IMR-90 (cell line): ENCODE measurements at regions not wholly inside any gene's neighbourhood (a gene's known extent, or its start where the extent isn't known, plus 50 kb on each side); places are given as distances from the start of the nearest gene placed in this dataset.

Source experiments
- ATAC-seq: fragments of 200-7000 bp; cut with Tn5 transposase; 2 replicates; pipeline ENCODE4 v1.9.1; 2020; ENCODE audit warnings: low read depth, mild to moderate bottlenecking, moderate library complexity
- BruUV-seq: library from RNA; stranded (reverse); fragments of 400-500 nt; replicated peaks from 2 replicates; lab custom pipeline; 2021; lab: Mats Ljungman, UMichigan
- CTCF ChIA-PET: fragments of 300-600 bp; formaldehyde crosslinking; extraction: SDS; loops from one replicate; lab custom pipeline; 2021; ENCODE audit warnings: antibody characterized with exemption; lab: Yijun Ruan, JAX
- POLR2A ChIA-PET: fragments of 300-600 bp; sonication (Branson Sonifier 250); formaldehyde crosslinking; loops from one replicate; lab custom pipeline; 2022; ENCODE audit warnings: antibody characterized with exemption; ENCODE audit not compliant: unreplicated experiment; lab: Charles Lee
- DNase-seq: peaks from one replicate; pipeline ENCODE4 v3.0.0; 2013
- H2AFZ ChIP-seq: replicated peaks from 2 replicates; pipeline ENCODE3; 2013; ENCODE audit warnings: low read length, mild to moderate bottlenecking; ENCODE audit not compliant: poor library complexity
- H2AK5ac ChIP-seq: 2 replicates; pipeline ENCODE4 v1.6.1; 2013; ENCODE audit warnings: low read depth, low read length, inconsistent platforms
- H2AK9ac ChIP-seq: replicated peaks from 2 replicates; pipeline ENCODE3; 2013; ENCODE audit warnings: mild to moderate bottlenecking, low read depth, low read length, moderate library complexity; ENCODE audit not compliant: poor library complexity
- H2BK120ac ChIP-seq: 2 replicates; pipeline ENCODE4 v1.6.1; 2013; ENCODE audit warnings: low read depth, low read length, inconsistent platforms
- H2BK15ac ChIP-seq: 3 replicates; pipeline ENCODE4 v1.6.1; 2013; ENCODE audit warnings: low read depth, low read length, inconsistent platforms
- H2BK20ac ChIP-seq: 2 replicates; pipeline ENCODE4 v1.6.1; 2013; ENCODE audit warnings: low read depth, mild to moderate bottlenecking, inconsistent platforms, low read length, moderate library complexity
- H2BK5ac ChIP-seq: 2 replicates; pipeline ENCODE4 v1.6.1; 2013; ENCODE audit warnings: mild to moderate bottlenecking, low read depth, low read length, inconsistent platforms; ENCODE audit not compliant: poor library complexity, severe bottlenecking
- H3K14ac ChIP-seq: replicated peaks from 2 replicates; pipeline ENCODE4 v1.6.1; 2013; ENCODE audit warnings: low read depth, low read length, inconsistent platforms
- H3K18ac ChIP-seq: 2 replicates; pipeline ENCODE4 v1.6.1; 2013; ENCODE audit warnings: low read depth, low read length, control low read depth
- H3K23ac ChIP-seq: 2 replicates; pipeline ENCODE4 v1.6.1; 2013; ENCODE audit warnings: low read depth, low read length, inconsistent platforms
- H3K27ac ChIP-seq: 2 replicates; pipeline ENCODE4 v1.5.1; 2013; ENCODE audit warnings: mild to moderate bottlenecking, control low read depth, low read length; ENCODE audit not compliant: insufficient read depth
- H3K27me3 ChIP-seq: 2 replicates; pipeline ENCODE4 v1.6.1; 2013; ENCODE audit warnings: low read length; ENCODE audit not compliant: control insufficient read depth, insufficient read depth
- H3K36me3 ChIP-seq: 2 replicates; pipeline ENCODE4 v1.6.1; 2013; ENCODE audit warnings: low read length, mixed read lengths; ENCODE audit not compliant: control insufficient read depth, insufficient read depth
- H3K4ac ChIP-seq: 2 replicates; pipeline ENCODE4 v1.6.1; 2013; ENCODE audit warnings: low read depth, low read length, inconsistent platforms
- H3K4me1 ChIP-seq: 2 replicates; pipeline ENCODE4 v1.6.1; 2013; ENCODE audit warnings: low read length, mixed read lengths; ENCODE audit not compliant: control insufficient read depth, insufficient read depth
- H3K4me2 ChIP-seq: 2 replicates; pipeline ENCODE4 v1.6.1; 2013; ENCODE audit warnings: low read depth, mild to moderate bottlenecking, control low read depth, low read length, moderate library complexity
- H3K4me3 ChIP-seq: 2 replicates; pipeline ENCODE4 v1.5.1; 2013; ENCODE audit warnings: low read depth, mild to moderate bottlenecking, control low read depth, low read length, moderate library complexity; ENCODE audit not compliant: insufficient read depth
- H3K56ac ChIP-seq: 2 replicates; pipeline ENCODE4 v1.6.1; 2013; ENCODE audit warnings: low read length, inconsistent platforms; ENCODE audit not compliant: insufficient read depth; ENCODE audit errors: extremely low read depth
- H3K79me1 ChIP-seq, 2 experiments: 2 replicates each; pipeline ENCODE4 v1.6.1; 2013; ENCODE audit warnings: low read length in 2 of 2, inconsistent platforms in 1 of 2, low read depth in 1 of 2
- H3K9ac ChIP-seq: 2 replicates; pipeline ENCODE4 v1.6.1; 2013; ENCODE audit warnings: low read depth, low read length, control low read depth
- H3K9me1 ChIP-seq: 2 replicates; pipeline ENCODE4 v1.6.1; 2013; ENCODE audit warnings: low read length, inconsistent platforms; ENCODE audit not compliant: insufficient read depth
- H3K9me3 ChIP-seq: 2 replicates; pipeline ENCODE4 v1.6.1; 2013; ENCODE audit warnings: low read length; ENCODE audit not compliant: control insufficient read depth, insufficient read depth
- H4K20me1 ChIP-seq: 2 replicates; pipeline ENCODE4 v1.6.1; 2013; ENCODE audit warnings: low read length, inconsistent platforms; ENCODE audit not compliant: insufficient read depth
- H4K5ac ChIP-seq: 2 replicates; pipeline ENCODE4 v1.6.1; 2013; ENCODE audit warnings: mild to moderate bottlenecking, low read depth, low read length, control low read depth
- H4K8ac ChIP-seq, 2 experiments: 2 replicates each; pipeline ENCODE4 v1.6.1; 2013; ENCODE audit warnings: low read depth in 2 of 2, low read length in 2 of 2, control low read depth in 1 of 2, inconsistent platforms in 1 of 2
- H4K91ac ChIP-seq: 2 replicates; pipeline ENCODE4 v1.6.1; 2013; ENCODE audit warnings: low read depth, low read length, inconsistent platforms; ENCODE audit not compliant: insufficient read depth
- CHD1 ChIP-seq: IDR thresholded peaks from 2 replicates; pipeline ENCODE4 v1.6.1; 2012; ENCODE audit warnings: low read depth, low read length, improper control_type of control experiment
- SMC3 ChIP-seq: fragments of 150-350 bp; IDR thresholded peaks from 2 replicates; pipeline ENCODE4 v1.6.1; 2016; ENCODE audit warnings: low read depth, mild to moderate bottlenecking, antibody characterized with exemption, low read length, moderate library complexity
- WGBS, 2 experiments: methylation state at CpG; one replicate each; pipeline versions ENCODE4 v1.1.5 to v1.1.7; 2013; ENCODE audit warnings: missing lambda C conversion rate in 2 of 2; ENCODE audit not compliant: insufficient read length in 1 of 2; ENCODE audit errors: extremely low coverage in 2 of 2; 5-methylcytosine and 5-hydroxymethylcytosine counted together
- dilution Hi-C: fragments of 300-500 bp; cut with HindIII; formaldehyde crosslinking; loops from one replicate; pipeline ENCODE4 v1.14.3; 2018; ENCODE audit warnings: low sequenced_read_pairs; ENCODE audit not compliant: unreplicated experiment
- in situ Hi-C: fragments of 300-500 bp; cut with MboI; formaldehyde crosslinking; loops from 3 replicates; pipeline ENCODE4 v1.14.3; 2019; ENCODE audit warnings: low sequenced_read_pairs, inconsistent platforms, mixed read lengths
- intact Hi-C: fragments of 100-400 bp; cut with micrococcal nuclease; formaldehyde crosslinking; loops from 2 replicates; pipeline ENCODE4 v1.10.0; 2022

- Histone ChIP-seq H3K9me3 (no peaks in the 10 kb centered on the region), H3K4ac (no peak overlapping the region), H4K8ac (no peak overlapping the region), H3K4me3 (no peak overlapping the region), H2AK5ac (no peak overlapping the region), H2BK5ac (no peak overlapping the region), H3K14ac (no peak overlapping the region), H3K9ac (no peak overlapping the region), H3K4me1 (no peaks in the 10 kb centered on the region), H4K20me1 (no peaks in the 10 kb centered on the region), H3K18ac (no peak overlapping the region), H2BK15ac (no peak overlapping the region), H2AK9ac (no peak overlapping the region), H3K79me1 (no peaks in the 10 kb centered on the region), H3K56ac (no peak overlapping the region), H4K5ac (no peak overlapping the region), H3K9me1 (no peaks in the 10 kb centered on the region), H4K91ac (no peak overlapping the region), H3K27ac (no peak overlapping the region), H3K36me3 (no peaks in the 10 kb centered on the region), H2BK20ac (no peak overlapping the region), H3K23ac (no peak overlapping the region), H2AFZ (no peak overlapping the region), H3K27me3 (no peaks in the 10 kb centered on the region), H3K4me2 (no peak overlapping the region), H2BK120ac (no peak overlapping the region)
- intact Hi-C loops: no loop called here
- TF ChIP-seq CHD1 (no peak), SMC3 (no peak)
- DNase-seq (no peak), ATAC-seq (no peak)
- POLR2A ChIA-PET: no interaction called here
- dilution Hi-C loops: no loop called here
- WGBS, 2 experiments: no CpG with 5 or more reads among the region's 1 CpG
- in situ Hi-C loops: no loop called here
- CTCF ChIA-PET: no interaction called here
- BruUV-seq: no TSS peak
Observed at GRCh38 chr12:91565846-91566245, 383.2 kb upstream of the DCN start.
